Endothelial cell of umbilical vein (primary cell): ENCODE measurements at regions not wholly inside any gene's neighbourhood (a gene's known extent, or its start where the extent isn't known, plus 50 kb on each side); places are given as distances from the start of the nearest gene placed in this dataset.

Experiments
- BruUV-seq: library from RNA; stranded (reverse); fragments of 400-500 nt; replicated peaks from 2 replicates; lab custom pipeline; 2021; lab: Mats Ljungman, UMichigan
- CTCF ChIA-PET: fragments of 300-600, 350-600 bp; sonication (Branson Sonifier 250); formaldehyde crosslinking; loops from one replicate; lab custom pipeline; 2021; ENCODE audit warnings: antibody characterized with exemption, inconsistent platforms; lab: Charles Lee
- POLR2A ChIA-PET: fragments of 300-600, 350-600 bp; sonication (Branson Sonifier 250); formaldehyde crosslinking; loops from one replicate; lab custom pipeline; 2021; ENCODE audit warnings: antibody characterized with exemption, inconsistent platforms; lab: Charles Lee
- DNase-seq: peaks from one replicate; pipeline ENCODE4 v3.0.0-alpha.2; 2011; ENCODE audit warnings: low read depth, low spot score
- FAIRE-seq: peaks from 2 replicates; lab custom pipeline; 2011; peaks lifted over from hg19 to GRCh38; lab: Jason Lieb, UNC
- H2AFZ ChIP-seq: 2 replicates; pipeline ENCODE4 v1.6.0; 2012; ENCODE audit warnings: low read depth, low read length, control low read depth, inconsistent platforms
- H3K27ac ChIP-seq: 2 replicates; pipeline ENCODE4 v1.5.1; 2011; ENCODE audit warnings: low read depth, mild to moderate bottlenecking, control low read depth, low read length, moderate library complexity; ENCODE audit not compliant: insufficient read depth
- H3K27me3 ChIP-seq, 2 experiments: 2 replicates each; pipeline versions ENCODE4 v1.6.0 to v1.6.1; 2011; ENCODE audit warnings: low read length in 2 of 2, mixed read lengths in 1 of 2; ENCODE audit not compliant: control insufficient read depth in 2 of 2, insufficient read depth in 2 of 2
- H3K36me3 ChIP-seq, 2 experiments: 2 replicates in 1 of 2; 3 replicates in 1 of 2; pipeline ENCODE4 v1.5.1; 2011; ENCODE audit warnings: low read length in 2 of 2, mild to moderate bottlenecking in 1 of 2, moderate library complexity in 1 of 2; ENCODE audit not compliant: control insufficient read depth in 2 of 2, insufficient read depth in 2 of 2; ENCODE audit errors: extremely low read depth in 1 of 2
- H3K4me1 ChIP-seq: 3 replicates; pipeline ENCODE4 v1.5.1; 2011; ENCODE audit warnings: mild to moderate bottlenecking, low read length; ENCODE audit not compliant: control insufficient read depth, insufficient read depth; ENCODE audit errors: extremely low read depth
- H3K4me2 ChIP-seq: 2 replicates; pipeline ENCODE4 v1.6.1; 2011; ENCODE audit warnings: low read length, control low read depth, mixed read lengths; ENCODE audit not compliant: insufficient read depth
- H3K4me3 ChIP-seq, 3 experiments: fragments of 200-600 bp in 1 of 3; sonication (generic), shearing (Covaris generic) in 1 of 3; replicated peaks in 1 of 3; 2 replicates each; pipeline ENCODE4 v1.5.1; 2011 to 2016; ENCODE audit warnings: control low read depth in 3 of 3, low read length in 3 of 3, mild to moderate bottlenecking in 2 of 3, inconsistent platforms in 1 of 3, low read depth in 1 of 3, moderate library complexity in 1 of 3; ENCODE audit not compliant: insufficient read depth in 1 of 3
- H3K79me2 ChIP-seq: 2 replicates; pipeline ENCODE4 v1.6.0; 2012; ENCODE audit warnings: low read length, inconsistent platforms; ENCODE audit not compliant: control insufficient read depth, insufficient read depth
- H3K9ac ChIP-seq: replicated peaks from 2 replicates; pipeline ENCODE3; 2011; ENCODE audit warnings: low read length, control low read depth; ENCODE audit not compliant: insufficient read depth; ENCODE audit errors: extremely low read depth
- H3K9me1 ChIP-seq: replicated peaks from 3 replicates; pipeline ENCODE4 v1.6.0; 2011; ENCODE audit warnings: mild to moderate bottlenecking, low read length; ENCODE audit not compliant: control insufficient read depth, insufficient read depth; ENCODE audit errors: extremely low read depth
- H3K9me3 ChIP-seq: replicated peaks from 2 replicates; pipeline ENCODE4 v1.5.1; 2012; ENCODE audit warnings: low read length, inconsistent platforms; ENCODE audit not compliant: control insufficient read depth, insufficient read depth
- H4K20me1 ChIP-seq: replicated peaks from 2 replicates; pipeline ENCODE3; 2011; ENCODE audit warnings: mild to moderate bottlenecking, low read length; ENCODE audit not compliant: control insufficient read depth, insufficient read depth; ENCODE audit errors: extremely low read depth
- CTCF ChIP-seq, 2 donors: IDR thresholded peaks; 1 replicate in 1 of 2; 2 replicates in 1 of 2; pipeline ENCODE4 v1.5.1; 2011; ENCODE audit warnings: low read length in 2 of 2, mild to moderate bottlenecking in 2 of 2, moderate library complexity in 2 of 2, control low read depth in 1 of 2, inconsistent platforms in 1 of 2, low read depth in 1 of 2; ENCODE audit not compliant: insufficient read depth in 1 of 2; ENCODE audit errors: extremely low read depth in 1 of 2
- EZH2 ChIP-seq: IDR thresholded peaks from 2 replicates; pipeline ENCODE4 v1.6.1; 2012; ENCODE audit warnings: borderline replicate concordance, low read depth, mild to moderate bottlenecking, moderate library complexity, low read length, inconsistent platforms; ENCODE audit not compliant: severe bottlenecking
- FOS ChIP-seq: IDR thresholded peaks from 2 replicates; pipeline ENCODE4 v1.6.1; 2011; ENCODE audit warnings: mild to moderate bottlenecking, low read length, moderate library complexity, borderline replicate concordance; ENCODE audit not compliant: insufficient read depth
- GATA2 ChIP-seq: IDR thresholded peaks from 2 replicates; pipeline ENCODE4 v1.7.0; 2011; ENCODE audit warnings: low read depth, mild to moderate bottlenecking, moderate library complexity, mixed read lengths, low read length; ENCODE audit not compliant: insufficient read length, insufficient read depth
- JUN ChIP-seq: IDR thresholded peaks from 2 replicates; pipeline ENCODE4 v1.6.1; 2011; ENCODE audit warnings: borderline replicate concordance, low read depth; ENCODE audit not compliant: insufficient read length, insufficient read depth
- MAX ChIP-seq: IDR thresholded peaks from 2 replicates; pipeline ENCODE4 v1.6.1; 2011; ENCODE audit not compliant: insufficient read depth, insufficient read length
- MYC ChIP-seq: IDR thresholded peaks from one replicate; pipeline ENCODE4 v1.6.1; 2011; ENCODE audit warnings: mild to moderate bottlenecking, low read depth, low read length
- POLR2A ChIP-seq: IDR thresholded peaks from 2 replicates; pipeline ENCODE4 v1.6.1; 2012; ENCODE audit warnings: low read depth, mild to moderate bottlenecking, control low read depth, low read length
- POLR2AphosphoS5 ChIP-seq: IDR thresholded peaks from 2 replicates; pipeline ENCODE4 v1.6.1; 2012; ENCODE audit warnings: low read depth, mild to moderate bottlenecking, control low read depth, low read length, moderate library complexity; ENCODE audit not compliant: insufficient read depth
- dilution Hi-C: fragments of 300-500 bp; cut with MboI; formaldehyde crosslinking; loops from one replicate; pipeline ENCODE4 v1.15.0; 2019; ENCODE audit warnings: low sequenced_read_pairs; ENCODE audit not compliant: extremely low pct_ligation_motif_present
- intact Hi-C: fragments of 100-400 bp; cut with micrococcal nuclease; formaldehyde crosslinking; loops from one replicate; pipeline ENCODE4 v1.10.0; 2022

- no TSS peak for BruUV-seq
- Histone ChIP-seq H3K79me2 (no peaks in the 10 kb centered on the region), H3K9me1 (no peaks in the 10 kb centered on the region), H3K27me3 (peaks cover 2% of the 10 kb centered on the region in 2 experiments), H3K4me1 (no peaks in the 10 kb centered on the region), H2AFZ (no peak overlapping the region), H3K9ac (no peak overlapping the region), H3K36me3 (no peaks in the 10 kb centered on the region), H3K4me2 (no peak overlapping the region), H3K4me3 (no peak overlapping the region), H3K9me3 (no peaks in the 10 kb centered on the region), H4K20me1 (no peaks in the 10 kb centered on the region), H3K27ac (no peak overlapping the region)
- TF ChIP-seq MAX (no peak), MYC (no peak), POLR2A (no peak), JUN (no peak), CTCF (IDR thresholded peaks at IDR 0.05; ENCODE audit: extremely low read depth in 1 of 2, insufficient read depth in 1 of 2, low read depth in 1 of 2, low read length in 2 of 2) (no peak), FOS (no peak), POLR2AphosphoS5 (no peak), GATA2 (no peak), EZH2 (no peak)
- FAIRE-seq, result no peak
- CTCF ChIA-PET, result interaction anchor here (0.7 kb wide), 1 partner anchor 159 kb away, joined by 3 read pairs; the partner anchor contains the start of gene BANF2
- intact Hi-C loops (no loop called here), dilution Hi-C loops (no loop called here)
- DNase-seq, result no peak
- POLR2A ChIA-PET, result interaction anchor here (0.7 kb wide), 1 partner anchor 85 kb away, joined by 3 read pairs; no protein-coding TSS in a partner anchor
Measured at GRCh38 chr20:17858450-17859001, 110.1 kb downstream of the SNX5 start.
